HEK293 (cell line): ENCODE measurements at regions not wholly inside any gene's neighbourhood (a gene's known extent, or its start where the extent isn't known, plus 50 kb on each side); places are given as distances from the start of the nearest gene placed in this dataset.

Experiments
- CTCF ChIP-seq: fragments of 450-650 bp; formaldehyde crosslinking; IDR thresholded peaks from 2 replicates; pipeline ENCODE4 v1.5.1; 2016; ENCODE audit warnings: missing biosample characterization, missing genetic modification characterization
- KLF10 ChIP-seq: fragments of 450-650 bp; IDR thresholded peaks from 2 replicates; pipeline ENCODE4 v1.5.1; 2018; ENCODE audit warnings: missing biosample characterization, mild to moderate bottlenecking, missing genetic modification characterization
- KLF7 ChIP-seq: fragments of 450-650 bp; formaldehyde crosslinking; IDR thresholded peaks from 2 replicates; pipeline ENCODE4 v1.5.1; 2016; ENCODE audit warnings: missing biosample characterization, missing genetic modification characterization, borderline replicate concordance
- REPIN1 ChIP-seq: fragments of 450-650 bp; formaldehyde crosslinking; IDR thresholded peaks from 2 replicates; pipeline ENCODE4 v1.5.1; 2017; ENCODE audit warnings: missing biosample characterization, missing genetic modification characterization, low read depth
- TRIM28 ChIP-seq: IDR thresholded peaks from 2 replicates; pipeline ENCODE4 v1.6.1; 2011; ENCODE audit warnings: low read length, control low read depth, borderline replicate concordance
- ZFHX2 ChIP-seq: fragments of 450-650 bp; formaldehyde crosslinking; conservative IDR thresholded peaks from 2 replicates; pipeline ENCODE4 v1.5.1; 2016; ENCODE audit warnings: missing biosample characterization, missing genetic modification characterization
- ZNF138 ChIP-seq: fragments of 450-650 bp; formaldehyde crosslinking; IDR thresholded peaks from 2 replicates; pipeline ENCODE4 v1.5.1; 2016; ENCODE audit warnings: missing biosample characterization, missing genetic modification characterization, borderline replicate concordance
- ZNF24 ChIP-seq: fragments of 450-650 bp; formaldehyde crosslinking; IDR thresholded peaks from 2 replicates; pipeline ENCODE4 v1.5.1; 2016; ENCODE audit warnings: missing biosample characterization, missing genetic modification characterization
- ZNF48 ChIP-seq: fragments of 450-650 bp; formaldehyde crosslinking; IDR thresholded peaks from 2 replicates; pipeline ENCODE4 v1.5.1; 2016; ENCODE audit warnings: missing biosample characterization, missing genetic modification characterization
- ZNF518A ChIP-seq: fragments of 450-650 bp; formaldehyde crosslinking; conservative IDR thresholded peaks from 2 replicates; pipeline ENCODE4 v1.5.1; 2016; ENCODE audit warnings: low read depth, missing biosample characterization, missing genetic modification characterization
- ZNF768 ChIP-seq: fragments of 450-650 bp; formaldehyde crosslinking; IDR thresholded peaks from 2 replicates; pipeline ENCODE4 v1.5.1; 2018; ENCODE audit warnings: missing biosample characterization, mild to moderate bottlenecking, missing genetic modification characterization
- TF ChIP-seq, protein P1 (sequence below): fragments of 450-650 bp; formaldehyde crosslinking; IDR thresholded peaks from 2 replicates; pipeline ENCODE4 v1.5.1; 2016; ENCODE audit warnings: missing biosample characterization, missing genetic modification characterization
- TF ChIP-seq, protein P2 (sequence below): fragments of 450-650 bp; formaldehyde crosslinking; IDR thresholded peaks from 2 replicates; pipeline ENCODE4 v1.5.1; 2017; ENCODE audit warnings: missing biosample characterization, missing genetic modification characterization

- TF ChIP-seq TRIM28 (no peak), CTCF (tag by site-specific recombination) (no peak), ZNF768 (no peak), ZNF518A (tag by site-specific recombination) (no peak), KLF10 (tag by site-specific recombination) (no peak), ZNF138 (no peak), REPIN1 (tag by site-specific recombination) (no peak), ZFHX2 (tag by site-specific recombination) (no peak), KLF7 (tag by site-specific recombination) (no peak), ZNF48 (tag by site-specific recombination) (no peak), ZNF24 (no peak)
- TF ChIP-seq, protein P1, sequence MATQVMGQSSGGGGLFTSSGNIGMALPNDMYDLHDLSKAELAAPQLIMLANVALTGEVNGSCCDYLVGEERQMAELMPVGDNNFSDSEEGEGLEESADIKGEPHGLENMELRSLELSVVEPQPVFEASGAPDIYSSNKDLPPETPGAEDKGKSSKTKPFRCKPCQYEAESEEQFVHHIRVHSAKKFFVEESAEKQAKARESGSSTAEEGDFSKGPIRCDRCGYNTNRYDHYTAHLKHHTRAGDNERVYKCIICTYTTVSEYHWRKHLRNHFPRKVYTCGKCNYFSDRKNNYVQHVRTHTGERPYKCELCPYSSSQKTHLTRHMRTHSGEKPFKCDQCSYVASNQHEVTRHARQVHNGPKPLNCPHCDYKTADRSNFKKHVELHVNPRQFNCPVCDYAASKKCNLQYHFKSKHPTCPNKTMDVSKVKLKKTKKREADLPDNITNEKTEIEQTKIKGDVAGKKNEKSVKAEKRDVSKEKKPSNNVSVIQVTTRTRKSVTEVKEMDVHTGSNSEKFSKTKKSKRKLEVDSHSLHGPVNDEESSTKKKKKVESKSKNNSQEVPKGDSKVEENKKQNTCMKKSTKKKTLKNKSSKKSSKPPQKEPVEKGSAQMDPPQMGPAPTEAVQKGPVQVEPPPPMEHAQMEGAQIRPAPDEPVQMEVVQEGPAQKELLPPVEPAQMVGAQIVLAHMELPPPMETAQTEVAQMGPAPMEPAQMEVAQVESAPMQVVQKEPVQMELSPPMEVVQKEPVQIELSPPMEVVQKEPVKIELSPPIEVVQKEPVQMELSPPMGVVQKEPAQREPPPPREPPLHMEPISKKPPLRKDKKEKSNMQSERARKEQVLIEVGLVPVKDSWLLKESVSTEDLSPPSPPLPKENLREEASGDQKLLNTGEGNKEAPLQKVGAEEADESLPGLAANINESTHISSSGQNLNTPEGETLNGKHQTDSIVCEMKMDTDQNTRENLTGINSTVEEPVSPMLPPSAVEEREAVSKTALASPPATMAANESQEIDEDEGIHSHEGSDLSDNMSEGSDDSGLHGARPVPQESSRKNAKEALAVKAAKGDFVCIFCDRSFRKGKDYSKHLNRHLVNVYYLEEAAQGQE = no peak
- TF ChIP-seq, protein P2, sequence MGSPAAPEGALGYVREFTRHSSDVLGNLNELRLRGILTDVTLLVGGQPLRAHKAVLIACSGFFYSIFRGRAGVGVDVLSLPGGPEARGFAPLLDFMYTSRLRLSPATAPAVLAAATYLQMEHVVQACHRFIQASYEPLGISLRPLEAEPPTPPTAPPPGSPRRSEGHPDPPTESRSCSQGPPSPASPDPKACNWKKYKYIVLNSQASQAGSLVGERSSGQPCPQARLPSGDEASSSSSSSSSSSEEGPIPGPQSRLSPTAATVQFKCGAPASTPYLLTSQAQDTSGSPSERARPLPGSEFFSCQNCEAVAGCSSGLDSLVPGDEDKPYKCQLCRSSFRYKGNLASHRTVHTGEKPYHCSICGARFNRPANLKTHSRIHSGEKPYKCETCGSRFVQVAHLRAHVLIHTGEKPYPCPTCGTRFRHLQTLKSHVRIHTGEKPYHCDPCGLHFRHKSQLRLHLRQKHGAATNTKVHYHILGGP (tag by site-specific recombination) = no peak
Measured at GRCh38 chr12:127119600-127120140, 1147.3 kb upstream of the TMEM132C start.
